ENCODE measurements at regions not wholly inside any gene's neighbourhood (a gene's known extent, or its start where the extent isn't known, plus 50 kb on each side); places are given as distances from the start of the nearest gene placed in this dataset.

- Histone ChIP-seq H4K20me1 (ENCODE audit: control insufficient read depth, insufficient read depth, low read length, poor library complexity, severe bottlenecking) (no peaks in the 10 kb centered on the region), H3K27me3 (replicated peaks in 1 of 4; ENCODE audit: control extremely low read depth in 1 of 4, control insufficient read depth in 3 of 4, insufficient read depth in 4 of 4, low read length in 3 of 4) (no peaks in the 10 kb centered on the region), H3K79me2 (ENCODE audit: control insufficient read depth, insufficient read depth, low read length) (no peaks in the 10 kb centered on the region), H3K4me2 (replicated peaks; ENCODE audit: low read depth, low read length, poor library complexity, severe bottlenecking) (no peak overlapping the region), H3K9me3 (ENCODE audit: control extremely low read depth in 1 of 3, control insufficient read depth in 2 of 3, insufficient read depth in 1 of 3, low read length in 2 of 3) (no peaks in the 10 kb centered on the region), H3K36me3 (replicated peaks in 1 of 2; ENCODE audit: control extremely low read depth in 1 of 2, control insufficient read depth in 1 of 2, extremely low read depth in 1 of 2, insufficient read depth in 2 of 2, low read length in 1 of 2) (no peaks in the 10 kb centered on the region), H3K9ac (ENCODE audit: low read length) (no peak overlapping the region), H3K27ac (ENCODE audit: low read length in 2 of 2) (no peak overlapping the region), H3K4me1 (ENCODE audit: control insufficient read depth in 2 of 2, insufficient read depth in 2 of 2, low read length in 2 of 2) (peaks cover 0 to 7% of the 10 kb centered on the region in 2 donors), H3K4me3 (ENCODE audit: control extremely low read depth in 1 of 5, extremely low read depth in 1 of 5, insufficient read depth in 1 of 5, low read depth in 2 of 5, low read length in 4 of 5) (no peak overlapping the region), H2AFZ (ENCODE audit: insufficient read depth, low read depth, low read length, poor library complexity, severe bottlenecking) (no peak overlapping the region)
- TF ChIP-seq, protein P1, sequence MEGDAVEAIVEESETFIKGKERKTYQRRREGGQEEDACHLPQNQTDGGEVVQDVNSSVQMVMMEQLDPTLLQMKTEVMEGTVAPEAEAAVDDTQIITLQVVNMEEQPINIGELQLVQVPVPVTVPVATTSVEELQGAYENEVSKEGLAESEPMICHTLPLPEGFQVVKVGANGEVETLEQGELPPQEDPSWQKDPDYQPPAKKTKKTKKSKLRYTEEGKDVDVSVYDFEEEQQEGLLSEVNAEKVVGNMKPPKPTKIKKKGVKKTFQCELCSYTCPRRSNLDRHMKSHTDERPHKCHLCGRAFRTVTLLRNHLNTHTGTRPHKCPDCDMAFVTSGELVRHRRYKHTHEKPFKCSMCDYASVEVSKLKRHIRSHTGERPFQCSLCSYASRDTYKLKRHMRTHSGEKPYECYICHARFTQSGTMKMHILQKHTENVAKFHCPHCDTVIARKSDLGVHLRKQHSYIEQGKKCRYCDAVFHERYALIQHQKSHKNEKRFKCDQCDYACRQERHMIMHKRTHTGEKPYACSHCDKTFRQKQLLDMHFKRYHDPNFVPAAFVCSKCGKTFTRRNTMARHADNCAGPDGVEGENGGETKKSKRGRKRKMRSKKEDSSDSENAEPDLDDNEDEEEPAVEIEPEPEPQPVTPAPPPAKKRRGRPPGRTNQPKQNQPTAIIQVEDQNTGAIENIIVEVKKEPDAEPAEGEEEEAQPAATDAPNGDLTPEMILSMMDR (IDR thresholded peaks at IDR 0.05), result no peak
- no peak for TF ChIP-seq EZH2 (IDR thresholded peaks at IDR 0.05; ENCODE audit: borderline replicate concordance, insufficient read depth, low read depth, low read length, poor library complexity, severe bottlenecking)
- Mint-ChIP-seq H3K4me3 (no peak overlapping the region), H3K4me1 (peaks cover 16% of the 10 kb centered on the region), H3K27ac (no peak overlapping the region), H3K27me3 (peaks cover 2% of the 10 kb centered on the region), H3K9me3 (ENCODE audit: insufficient read depth) (no peaks in the 10 kb centered on the region)
- intact Hi-C loops (cut with micrococcal nuclease), result no loop called here
- no peak for DNase-seq
- ATAC-seq (ENCODE audit: low read depth), result no peak
- WGBS (ENCODE audit: insufficient coverage), result no CpG with 5 or more reads among the region's 2 CpGs
- ChIA-PET POLR2A (no interaction called here), CTCF (no interaction called here)
These were observed 209.7 kb downstream of the SPRY1 start for GRCh38 chr4:123606336-123606735.

GRCh38 chr4:123606946-123607542, 210.4 kb downstream of the SPRY1 start:
- POLR2A ChIA-PET, result no interaction called here
- DNase-seq (no peak), ATAC-seq (ENCODE audit: low read depth) (no peak)
- Histone ChIP-seq H3K9ac (ENCODE audit: low read length) (no peak overlapping the region), H3K4me3 (ENCODE audit: control extremely low read depth in 1 of 5, extremely low read depth in 1 of 5, insufficient read depth in 1 of 5, low read depth in 2 of 5, low read length in 4 of 5) (no peak overlapping the region), H3K79me2 (ENCODE audit: control insufficient read depth, insufficient read depth, low read length) (no peaks in the 10 kb centered on the region), H3K4me2 (replicated peaks; ENCODE audit: low read depth, low read length, poor library complexity, severe bottlenecking) (no peak overlapping the region), H3K9me3 (ENCODE audit: control extremely low read depth in 1 of 3, control insufficient read depth in 2 of 3, insufficient read depth in 1 of 3, low read length in 2 of 3) (no peaks in the 10 kb centered on the region), H4K20me1 (ENCODE audit: control insufficient read depth, insufficient read depth, low read length, poor library complexity, severe bottlenecking) (no peaks in the 10 kb centered on the region), H3K4me1 (ENCODE audit: control insufficient read depth in 2 of 2, insufficient read depth in 2 of 2, low read length in 2 of 2) (peaks cover 0 to 7% of the 10 kb centered on the region in 2 donors), H3K27ac (ENCODE audit: low read length in 2 of 2) (no peak overlapping the region), H3K27me3 (replicated peaks in 1 of 4; ENCODE audit: control extremely low read depth in 1 of 4, control insufficient read depth in 3 of 4, insufficient read depth in 4 of 4, low read length in 3 of 4) (no peaks in the 10 kb centered on the region), H3K36me3 (replicated peaks in 1 of 2; ENCODE audit: control extremely low read depth in 1 of 2, control insufficient read depth in 1 of 2, extremely low read depth in 1 of 2, insufficient read depth in 2 of 2, low read length in 1 of 2) (no peaks in the 10 kb centered on the region), H2AFZ (ENCODE audit: insufficient read depth, low read depth, low read length, poor library complexity, severe bottlenecking) (no peak overlapping the region)
- H3K4me3 Mint-ChIP-seq, result no peak overlapping the region
- intact Hi-C loops (cut with micrococcal nuclease), result no loop called here
- peaks cover 2% of the 10 kb centered on the region for H3K27me3 Mint-ChIP-seq
- WGBS (ENCODE audit: insufficient coverage), result 0% methylated on average over 1 of the region's 3 CpGs
- H3K4me1 Mint-ChIP-seq, result peaks cover 16% of the 10 kb centered on the region
- H3K27ac Mint-ChIP-seq, result no peak overlapping the region
- TF ChIP-seq, protein P1 (IDR thresholded peaks at IDR 0.05), result no peak
- H3K9me3 Mint-ChIP-seq (ENCODE audit: insufficient read depth), result no peaks in the 10 kb centered on the region
- CTCF ChIA-PET, result interaction anchor here (1.2 kb wide), 1 partner anchor 43 kb away, joined by 3 read pairs; no protein-coding TSS in a partner anchor

All from B cell (primary cell).